Cardiac muscle cell (in vitro differentiated cells and primary cell): ENCODE measurements at regions not wholly inside any gene's neighbourhood (a gene's known extent, or its start where the extent isn't known, plus 50 kb on each side); places are given as distances from the start of the nearest gene placed in this dataset.

ENCODE experiments used
- DNase-seq, 2 donors: peaks; one replicate each; pipeline versions ENCODE4 v3.0.0 to v3.0.0-alpha.2; 2010 to 2017; ENCODE audit warnings: low read depth in 1 of 2, low spot score in 1 of 2
- H3K27ac ChIP-seq: fragments of 200-600 bp; sonication (generic); 2 replicates; pipeline ENCODE4 v1.5.1; 2016
- H3K27me3 ChIP-seq: fragments of 200-600 bp; sonication (generic); 2 replicates; pipeline ENCODE4 v1.6.0; 2016; ENCODE audit warnings: control low read depth
- H3K36me3 ChIP-seq: fragments of 200-600 bp; sonication (generic); 2 replicates; pipeline ENCODE4 v1.5.1; 2016; ENCODE audit warnings: control low read depth
- H3K4me1 ChIP-seq: fragments of 200-600 bp; sonication (generic); 2 replicates; pipeline ENCODE4 v1.8.1; 2017; ENCODE audit warnings: low read depth, mild to moderate bottlenecking, mixed run types
- H3K4me3 ChIP-seq: fragments of 200-600 bp; sonication (generic); 2 replicates; pipeline ENCODE4 v1.5.1; 2016; ENCODE audit warnings: mild to moderate bottlenecking
- H3K9me3 ChIP-seq: fragments of 200-600 bp; sonication (generic); 2 replicates; pipeline ENCODE4 v1.5.1; 2017; ENCODE audit warnings: low read depth, mild to moderate bottlenecking, control low read depth
- TF ChIP-seq, protein P1 (sequence below): IDR thresholded peaks from 2 replicates; pipeline ENCODE4 v1.5.1; 2012; ENCODE audit warnings: low read depth, mild to moderate bottlenecking, low read length

DNA sequence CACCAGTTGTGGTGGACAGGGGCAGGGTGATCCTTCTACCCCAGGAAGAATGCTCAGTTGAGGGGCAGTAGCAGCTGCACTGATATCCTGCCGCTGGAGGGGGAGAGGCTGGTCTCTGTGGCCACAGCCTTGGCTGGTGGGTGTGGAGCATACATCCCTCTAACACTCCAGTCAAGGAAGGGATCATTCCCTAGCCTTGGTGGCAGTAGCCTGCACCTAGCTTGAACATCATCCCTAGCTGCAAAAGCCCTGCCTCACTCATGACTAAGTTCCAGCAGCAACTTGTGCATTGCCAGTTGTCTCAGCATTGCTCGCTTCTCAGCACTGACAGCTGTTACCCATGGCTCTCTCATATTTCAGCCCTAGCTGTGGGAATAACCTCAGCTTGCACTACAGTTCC lies 688.9 kb upstream of the POT1 start:
- Histone ChIP-seq H3K27me3 (no peaks in the 10 kb centered on the region), H3K9me3 (no peaks in the 10 kb centered on the region), H3K4me3 (no peak overlapping the region), H3K36me3 (no peaks in the 10 kb centered on the region), H3K4me1 (no peaks in the 10 kb centered on the region), H3K27ac (no peak overlapping the region)
- DNase-seq, result no peak
- TF ChIP-seq, protein P1, sequence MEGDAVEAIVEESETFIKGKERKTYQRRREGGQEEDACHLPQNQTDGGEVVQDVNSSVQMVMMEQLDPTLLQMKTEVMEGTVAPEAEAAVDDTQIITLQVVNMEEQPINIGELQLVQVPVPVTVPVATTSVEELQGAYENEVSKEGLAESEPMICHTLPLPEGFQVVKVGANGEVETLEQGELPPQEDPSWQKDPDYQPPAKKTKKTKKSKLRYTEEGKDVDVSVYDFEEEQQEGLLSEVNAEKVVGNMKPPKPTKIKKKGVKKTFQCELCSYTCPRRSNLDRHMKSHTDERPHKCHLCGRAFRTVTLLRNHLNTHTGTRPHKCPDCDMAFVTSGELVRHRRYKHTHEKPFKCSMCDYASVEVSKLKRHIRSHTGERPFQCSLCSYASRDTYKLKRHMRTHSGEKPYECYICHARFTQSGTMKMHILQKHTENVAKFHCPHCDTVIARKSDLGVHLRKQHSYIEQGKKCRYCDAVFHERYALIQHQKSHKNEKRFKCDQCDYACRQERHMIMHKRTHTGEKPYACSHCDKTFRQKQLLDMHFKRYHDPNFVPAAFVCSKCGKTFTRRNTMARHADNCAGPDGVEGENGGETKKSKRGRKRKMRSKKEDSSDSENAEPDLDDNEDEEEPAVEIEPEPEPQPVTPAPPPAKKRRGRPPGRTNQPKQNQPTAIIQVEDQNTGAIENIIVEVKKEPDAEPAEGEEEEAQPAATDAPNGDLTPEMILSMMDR, result no peak

DNA sequence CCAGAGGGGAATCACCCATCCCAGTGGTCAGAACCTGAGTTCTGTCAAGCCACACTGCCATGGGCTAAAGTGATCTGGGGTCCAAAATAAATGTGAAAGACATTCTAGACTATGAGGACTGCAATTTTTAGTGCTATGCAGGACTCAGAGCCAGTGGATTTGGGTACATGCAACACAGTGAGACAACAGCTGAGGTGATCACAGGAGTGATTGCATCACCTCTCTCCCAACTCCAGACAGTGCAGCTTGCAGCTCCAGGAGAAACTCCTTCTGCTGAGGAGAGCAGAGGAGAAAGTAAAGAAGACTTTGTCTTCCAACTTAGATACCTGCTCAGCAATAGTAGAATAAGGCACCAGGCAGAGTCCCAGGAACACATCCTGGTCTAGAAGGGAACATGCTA lies 682.0 kb upstream of the POT1 start:
- H3K9me3 ChIP-seq, result no peaks in the 10 kb centered on the region
- no peaks in the 10 kb centered on the region for H3K27me3 ChIP-seq
- no peaks in the 10 kb centered on the region for H3K36me3 ChIP-seq
- H3K4me3 ChIP-seq, result no peak overlapping the region
- TF ChIP-seq, protein P1, result no peak
- no peak overlapping the region for H3K27ac ChIP-seq
- no peak for DNase-seq
- no peaks in the 10 kb centered on the region for H3K4me1 ChIP-seq

DNA sequence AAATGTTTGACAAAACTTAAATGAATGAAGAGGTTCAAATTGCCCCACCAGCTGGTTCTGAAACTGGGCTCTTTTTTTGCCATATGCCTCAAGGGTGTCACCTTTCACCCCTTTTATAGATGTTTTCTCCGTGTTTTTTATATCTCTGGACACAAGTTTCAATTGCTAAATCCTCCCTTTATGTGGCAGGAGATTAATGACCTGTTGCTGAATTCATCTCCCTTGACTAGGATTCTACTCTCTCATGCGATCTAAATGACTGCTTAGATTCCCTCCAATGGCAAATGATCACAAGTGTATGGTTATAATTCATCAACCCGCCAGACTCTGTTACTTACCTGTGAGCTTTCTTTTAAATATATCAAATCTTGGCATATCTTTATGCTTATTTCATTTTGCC lies 677.0 kb upstream of the POT1 start:
- Histone ChIP-seq H3K9me3 (no peaks in the 10 kb centered on the region), H3K27ac (no peak overlapping the region), H3K4me3 (no peak overlapping the region), H3K36me3 (no peaks in the 10 kb centered on the region), H3K4me1 (no peaks in the 10 kb centered on the region), H3K27me3 (no peaks in the 10 kb centered on the region)
- TF ChIP-seq, protein P1, result no peak
- DNase-seq, result no peak

DNA sequence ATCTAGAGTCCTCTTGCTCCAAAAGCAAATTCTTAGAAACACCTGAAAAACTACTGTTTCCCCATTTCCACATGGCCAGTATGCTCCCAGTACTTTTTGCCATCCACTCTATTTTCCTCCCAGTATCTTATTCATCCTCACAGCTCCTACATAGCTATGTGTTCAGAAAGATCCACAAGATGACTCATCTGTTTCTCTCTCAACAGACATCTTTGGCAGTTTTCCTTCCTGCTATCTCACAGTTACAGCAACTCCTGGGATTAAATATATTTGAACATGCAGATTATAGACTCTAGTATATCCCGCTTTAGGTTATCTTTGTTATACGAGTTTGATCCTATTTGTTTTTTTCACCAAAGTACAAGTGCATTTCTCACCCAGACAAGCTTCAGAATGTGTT lies 675.6 kb upstream of the POT1 start:
- no peaks in the 10 kb centered on the region for H3K4me1 ChIP-seq
- H3K9me3 ChIP-seq, result no peaks in the 10 kb centered on the region
- TF ChIP-seq, protein P1, result no peak
- H3K27ac ChIP-seq, result no peak overlapping the region
- no peaks in the 10 kb centered on the region for H3K36me3 ChIP-seq
- no peak overlapping the region for H3K4me3 ChIP-seq
- no peak for DNase-seq
- H3K27me3 ChIP-seq, result no peaks in the 10 kb centered on the region

DNA sequence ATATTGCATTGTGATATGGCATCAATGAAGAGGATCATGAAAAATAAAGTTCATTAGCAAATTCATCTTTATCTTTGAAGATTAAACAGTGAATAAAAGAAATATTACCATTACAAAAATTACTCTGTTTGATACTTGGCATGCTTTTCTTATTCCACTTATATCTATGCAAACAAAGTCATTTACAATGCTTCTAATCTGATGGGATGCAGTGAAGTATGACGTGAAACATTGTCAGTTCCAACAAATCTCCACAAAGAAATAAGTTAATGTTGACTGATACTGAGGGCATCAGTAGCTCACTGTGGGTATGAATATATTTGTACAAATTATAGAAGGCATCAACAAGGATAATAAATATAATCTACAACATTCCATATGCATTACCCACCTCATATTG lies 672.8 kb upstream of the POT1 start:
- Histone ChIP-seq H3K27ac (no peak overlapping the region), H3K9me3 (no peaks in the 10 kb centered on the region), H3K4me1 (no peaks in the 10 kb centered on the region), H3K27me3 (no peaks in the 10 kb centered on the region), H3K4me3 (no peak overlapping the region), H3K36me3 (no peaks in the 10 kb centered on the region)
- DNase-seq, result no peak
- TF ChIP-seq, protein P1, result no peak

DNA sequence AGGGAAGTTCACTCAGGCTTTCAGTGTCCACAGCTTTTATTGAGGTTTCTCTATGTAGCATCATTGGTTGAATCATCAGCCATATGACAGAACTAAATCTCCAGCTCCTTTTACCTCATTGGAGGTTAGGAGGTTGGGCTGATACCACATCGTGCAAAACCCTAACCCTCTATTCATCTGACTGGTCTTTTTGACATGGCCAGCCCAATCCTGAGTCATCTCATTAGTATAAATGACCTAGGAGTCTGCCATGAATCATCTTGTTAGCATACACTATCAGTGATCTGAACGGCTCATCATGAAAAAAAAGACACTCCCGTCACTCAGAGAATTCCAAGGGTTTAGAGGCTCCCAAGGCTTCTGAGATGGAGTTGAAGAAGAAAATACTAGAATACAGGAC lies 669.8 kb upstream of the POT1 start:
- Histone ChIP-seq H3K27ac (no peak overlapping the region), H3K4me3 (no peak overlapping the region), H3K27me3 (no peaks in the 10 kb centered on the region), H3K9me3 (no peaks in the 10 kb centered on the region), H3K36me3 (no peaks in the 10 kb centered on the region), H3K4me1 (no peaks in the 10 kb centered on the region)
- DNase-seq, result no peak
- TF ChIP-seq, protein P1, result no peak
